HG02763 (cell line): ENCODE measurements at regions not wholly inside any gene's neighbourhood (a gene's known extent, or its start where the extent isn't known, plus 50 kb on each side); places are given as distances from the start of the nearest gene placed in this dataset.

Experiments
- ATAC-seq: cut with Tn5 transposase; IDR thresholded peaks from one replicate; pipeline ENCODE4 v1.9.1; 2021; ENCODE audit warnings: mild to moderate bottlenecking, moderate library complexity; ENCODE audit not compliant: unreplicated experiment

DNA sequence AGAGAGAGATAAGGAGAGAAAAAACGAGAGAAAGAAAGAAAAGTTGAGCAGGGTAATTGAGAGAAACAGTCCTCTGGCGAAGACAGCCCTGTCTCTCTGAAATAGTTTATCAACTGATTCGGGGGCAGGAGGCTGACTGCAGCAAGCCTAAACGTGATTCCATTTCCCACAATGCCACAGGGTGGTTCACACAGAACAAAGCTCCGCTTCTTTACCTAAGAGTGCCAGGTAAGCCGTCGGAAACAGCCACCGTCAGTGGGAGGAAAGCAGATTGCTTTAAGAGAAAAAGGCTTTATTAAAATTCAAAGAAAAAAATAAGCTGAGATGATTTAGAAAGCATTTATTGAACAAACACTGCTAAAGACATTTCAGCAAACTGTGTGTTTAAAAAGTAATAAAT lies 271.4 kb upstream of the POU3F3 start:
- no peak for ATAC-seq

DNA sequence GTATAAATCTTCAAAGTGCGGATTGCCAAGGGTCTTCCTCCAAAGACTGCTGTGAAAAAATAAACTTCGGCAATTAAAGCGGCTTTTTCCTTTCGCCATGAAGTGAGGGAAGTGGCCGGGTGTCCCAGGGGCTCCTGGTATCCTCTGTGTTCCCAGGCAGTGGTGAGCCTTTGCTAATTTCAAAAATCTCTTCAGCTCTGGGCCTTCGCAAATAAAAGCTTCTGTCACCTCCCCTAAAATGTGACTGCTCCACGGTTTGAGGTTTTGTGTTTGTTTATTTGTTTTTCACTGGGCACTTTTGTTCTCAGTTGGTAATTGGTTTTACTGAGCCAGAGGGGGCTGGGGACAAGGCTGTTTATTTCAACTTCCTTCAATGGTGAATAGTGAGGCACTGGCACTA lies 270.1 kb upstream of the POU3F3 start:
- ATAC-seq: no peak

DNA sequence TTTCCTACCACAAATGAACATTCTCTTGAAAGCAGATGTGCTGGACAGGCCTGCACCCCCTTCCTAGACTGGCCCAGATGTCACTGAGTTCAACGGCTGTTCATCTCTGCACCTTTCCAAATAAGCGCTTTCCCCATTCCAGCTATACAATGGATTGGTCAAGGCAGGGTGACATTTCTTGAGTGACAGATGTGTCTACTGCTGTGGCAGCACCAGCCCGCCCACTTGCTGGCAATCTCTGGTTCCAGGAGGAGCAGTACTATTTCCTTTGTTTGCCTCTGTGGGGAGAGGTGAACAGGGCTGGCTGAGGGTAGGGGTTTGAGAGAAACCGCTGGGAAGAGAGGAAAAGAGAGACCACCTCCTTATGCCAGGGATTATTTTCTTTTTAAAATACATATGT lies 269.5 kb upstream of the POU3F3 start:
- no peak for ATAC-seq

DNA sequence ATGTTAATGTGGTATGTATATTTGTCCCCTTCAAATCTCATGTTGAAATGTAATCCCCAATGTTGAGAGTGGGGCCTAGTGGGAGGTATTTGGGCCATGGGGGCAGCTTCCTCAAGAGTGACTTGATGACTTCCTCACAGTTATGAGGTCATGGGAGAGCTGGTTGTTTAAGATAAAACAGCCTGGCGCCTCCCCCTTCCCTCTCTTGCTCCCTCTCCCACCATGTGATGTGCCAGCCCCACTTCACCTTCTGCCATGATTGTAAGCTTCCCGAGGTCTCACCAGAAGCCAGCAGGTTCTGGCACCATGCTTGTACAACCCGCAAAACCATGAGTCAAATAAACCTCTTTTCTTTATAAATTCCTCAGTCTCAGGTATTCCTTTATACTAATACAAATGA lies 258.3 kb upstream of the POU3F3 start:
- ATAC-seq: no peak

DNA sequence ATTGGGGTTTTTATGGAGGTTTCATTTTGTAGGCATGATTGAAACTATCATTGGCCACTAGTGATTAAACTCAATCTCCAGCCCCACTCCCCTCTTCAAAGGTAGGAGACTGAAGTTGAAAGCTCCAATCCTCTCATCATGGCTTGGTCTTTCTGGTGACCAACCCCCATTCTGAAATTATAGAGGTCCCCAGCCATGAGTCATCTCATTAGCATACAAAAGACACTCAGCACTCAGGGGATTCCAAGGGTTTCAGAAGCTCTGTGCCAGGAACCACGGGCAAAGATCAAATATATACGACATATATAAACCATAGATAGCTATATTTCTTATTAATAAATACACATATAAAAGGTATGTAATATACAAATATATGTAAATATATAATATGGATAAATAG lies 256.0 kb upstream of the POU3F3 start:
- no peak for ATAC-seq

DNA sequence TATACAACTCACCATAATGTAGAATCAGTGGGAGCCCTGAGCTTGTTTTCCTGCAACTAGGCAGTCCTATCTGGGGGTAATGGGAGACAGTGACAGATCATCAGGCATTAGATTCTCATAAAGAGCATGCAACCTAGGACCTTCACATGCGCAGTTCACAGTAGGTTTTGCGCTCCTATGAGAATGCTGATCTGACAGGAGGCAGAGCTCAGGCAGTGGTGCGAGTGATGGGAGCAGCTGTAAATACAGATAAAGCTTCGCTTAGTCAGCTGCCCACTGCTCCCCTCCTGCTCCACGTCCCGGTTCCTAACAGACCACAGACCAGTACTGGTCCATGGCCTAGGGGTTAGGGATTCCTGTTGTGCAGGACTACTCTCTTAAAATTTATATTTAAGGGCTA lies 255.3 kb upstream of the POU3F3 start:
- ATAC-seq: no peak

DNA sequence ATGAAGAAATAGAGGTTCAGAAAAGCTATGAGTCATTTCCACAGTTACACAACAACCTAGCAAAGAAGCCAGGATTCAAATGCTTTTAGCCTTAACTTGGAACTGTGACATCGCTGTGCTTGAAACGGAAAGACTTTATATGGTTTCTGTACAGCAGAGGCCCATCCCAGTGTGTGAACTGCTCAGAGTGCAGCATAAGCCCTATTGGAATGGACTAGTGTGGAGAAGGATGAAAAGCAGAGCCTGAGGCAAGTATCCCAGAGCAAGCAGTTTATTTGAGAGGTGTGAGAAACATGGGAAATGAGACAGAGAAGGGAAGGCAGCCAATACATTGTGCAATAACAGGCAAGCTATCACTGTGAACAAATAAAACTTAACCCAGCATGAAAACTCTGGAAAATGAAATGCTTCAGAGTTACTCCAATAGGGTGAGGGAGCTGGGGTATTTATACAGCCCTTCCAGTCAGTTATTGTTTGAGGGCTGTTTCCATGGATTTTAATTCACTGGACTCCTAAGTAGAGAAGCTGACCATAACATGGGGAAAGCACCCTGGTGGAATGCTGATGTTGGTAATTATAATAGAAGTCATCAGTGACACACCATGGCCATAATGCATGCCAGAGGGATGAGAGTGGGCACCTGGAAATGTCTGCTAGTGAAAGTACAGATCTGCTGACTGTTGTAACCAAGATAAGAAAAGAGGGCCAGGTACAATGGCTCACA lies 254.0 kb upstream of the POU3F3 start:
- no peak for ATAC-seq

DNA sequence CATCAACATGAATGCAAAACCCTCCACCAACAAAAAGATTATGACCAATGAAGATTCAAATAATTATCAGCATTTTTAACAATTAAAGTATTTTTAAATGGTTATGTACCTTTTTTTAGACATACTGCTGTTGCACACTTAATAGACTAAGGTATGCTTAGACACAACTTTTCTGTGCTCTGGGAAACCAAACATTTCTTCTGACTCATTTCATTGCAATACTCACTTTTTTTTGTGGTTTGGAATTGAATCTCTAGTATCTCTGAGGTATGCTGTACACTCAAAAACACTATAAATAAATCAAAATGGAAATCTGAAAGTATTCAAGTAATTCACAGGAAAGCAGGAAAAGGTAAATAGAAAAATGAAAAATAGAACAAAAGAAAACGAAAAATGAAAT lies 247.9 kb upstream of the POU3F3 start:
- no peak for ATAC-seq

DNA sequence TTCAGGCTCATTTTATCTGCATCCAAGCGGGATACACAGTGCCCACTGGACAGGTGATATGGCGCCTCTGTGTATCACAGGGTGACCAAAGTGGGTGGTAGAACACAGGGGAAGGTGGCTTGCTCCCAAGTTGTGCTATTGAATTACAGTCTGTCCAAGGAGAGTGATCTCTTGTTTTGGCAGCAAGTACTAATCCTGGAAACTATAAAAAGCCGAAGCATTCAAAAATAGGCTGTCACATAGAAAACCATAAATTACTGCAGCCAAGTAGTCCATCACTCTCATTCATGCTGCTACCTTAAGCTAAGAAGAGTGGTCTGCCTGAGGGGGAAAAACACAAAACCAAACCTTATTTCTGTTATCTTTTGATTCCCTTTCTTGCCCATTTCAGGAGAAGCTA lies 237.1 kb upstream of the POU3F3 start:
- no peak for ATAC-seq

DNA sequence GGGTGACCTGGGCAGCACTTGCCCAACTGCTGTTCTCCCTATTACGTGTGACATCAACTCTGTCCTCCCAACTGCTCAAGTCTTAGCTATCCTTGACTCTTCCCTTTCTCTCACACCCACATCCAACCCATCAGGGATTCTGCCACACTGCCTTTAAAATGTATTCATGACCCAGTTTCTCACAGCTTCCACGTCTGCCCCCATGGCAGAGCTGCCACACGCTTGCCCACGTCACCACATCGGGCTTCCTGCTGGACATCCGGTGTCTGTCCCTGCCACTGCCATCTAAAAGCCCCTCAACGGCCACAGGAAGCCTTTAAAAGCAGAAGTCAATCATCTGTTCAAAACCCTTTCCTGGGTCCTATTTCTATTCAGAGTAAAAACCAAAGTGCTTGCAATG lies 233.1 kb upstream of the POU3F3 start:
- ATAC-seq: no peak

DNA sequence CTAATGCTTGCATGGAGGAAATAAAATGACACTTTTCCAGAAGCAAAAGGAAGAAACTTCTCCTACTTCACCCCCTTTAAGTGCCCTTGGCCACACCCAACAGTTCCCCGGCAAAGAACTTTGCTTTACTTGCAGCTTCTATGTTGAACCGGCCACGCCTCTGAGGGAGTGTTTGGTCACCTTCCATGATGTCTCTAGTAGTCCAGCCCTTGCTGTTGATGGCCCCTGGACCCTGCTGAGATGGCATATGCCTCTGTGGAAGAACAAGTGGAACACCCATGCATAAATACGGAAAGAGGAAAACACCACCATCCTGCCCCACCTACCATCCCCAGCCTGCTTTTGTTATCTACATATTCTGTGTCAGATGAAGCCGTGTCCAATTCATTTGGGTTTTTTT lies 218.3 kb upstream of the POU3F3 start:
- no peak for ATAC-seq

DNA sequence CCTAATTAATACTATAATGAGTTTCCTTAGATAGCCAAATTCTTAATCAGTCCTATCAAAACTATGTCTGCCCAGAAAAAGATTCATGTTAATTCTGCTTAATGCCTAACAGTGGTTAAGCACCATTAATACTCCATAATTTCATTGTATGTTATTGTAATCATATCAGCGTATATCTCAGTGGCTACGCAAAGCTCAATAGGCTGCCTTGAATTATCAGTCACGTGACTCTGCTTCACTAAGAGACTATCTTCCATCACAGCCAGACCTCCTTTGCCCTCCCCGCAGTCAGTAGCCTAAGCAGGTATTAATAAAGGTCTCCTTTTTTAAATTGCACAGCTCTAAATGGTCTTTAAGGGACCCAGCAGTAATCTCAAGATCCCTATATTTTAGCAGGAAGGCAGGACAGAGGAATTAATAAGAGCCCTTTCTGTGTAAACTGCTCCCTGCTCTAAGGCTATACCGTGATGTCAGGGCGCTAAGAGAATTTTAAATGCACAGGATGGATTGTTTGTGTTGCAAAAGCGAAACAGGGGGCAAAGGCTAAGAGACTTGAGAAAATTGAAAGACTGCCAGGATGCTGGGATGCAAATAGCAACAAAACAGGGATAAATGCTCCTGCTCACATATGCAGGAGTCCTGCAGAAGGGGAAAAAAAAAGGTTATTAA lies 215.6 kb upstream of the POU3F3 start:
- ATAC-seq: no peak

DNA sequence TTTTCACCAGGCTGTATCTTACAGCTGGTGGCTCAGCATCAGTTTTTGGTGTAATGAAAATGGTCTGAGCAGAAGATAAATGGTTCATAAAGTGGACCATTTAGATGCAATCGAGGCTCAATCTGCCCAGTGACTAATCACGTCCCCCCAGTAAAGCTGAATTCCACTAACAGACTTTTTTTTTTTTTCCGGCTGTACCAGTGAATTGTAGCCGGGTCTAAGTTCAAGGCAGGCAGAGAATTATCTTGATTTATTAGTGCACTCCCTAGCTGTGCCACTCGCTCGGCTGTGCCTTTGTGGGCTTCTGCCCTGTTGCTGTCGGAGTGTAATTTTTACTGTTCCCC lies 215.1 kb upstream of the POU3F3 start:
- no peak for ATAC-seq

DNA sequence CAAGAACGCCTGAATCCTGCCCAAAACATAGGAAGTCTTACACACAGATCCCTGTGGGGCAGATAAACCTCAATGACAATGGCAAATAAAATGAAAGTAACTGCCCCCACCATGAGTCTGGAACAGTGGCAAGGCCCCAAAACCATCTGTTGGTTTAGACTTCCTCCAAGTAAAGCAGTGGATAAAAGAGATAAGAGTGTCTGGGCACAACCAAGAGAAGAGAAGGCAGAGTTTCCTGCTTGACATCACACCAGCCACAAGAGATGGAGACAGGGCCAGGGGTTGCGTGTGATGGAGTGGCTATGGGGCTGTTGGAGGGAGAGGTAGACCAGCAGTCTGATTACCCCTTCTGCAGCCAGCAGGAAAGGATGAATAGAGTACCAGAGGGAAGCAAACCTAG lies 212.1 kb upstream of the POU3F3 start:
- no peak for ATAC-seq

DNA sequence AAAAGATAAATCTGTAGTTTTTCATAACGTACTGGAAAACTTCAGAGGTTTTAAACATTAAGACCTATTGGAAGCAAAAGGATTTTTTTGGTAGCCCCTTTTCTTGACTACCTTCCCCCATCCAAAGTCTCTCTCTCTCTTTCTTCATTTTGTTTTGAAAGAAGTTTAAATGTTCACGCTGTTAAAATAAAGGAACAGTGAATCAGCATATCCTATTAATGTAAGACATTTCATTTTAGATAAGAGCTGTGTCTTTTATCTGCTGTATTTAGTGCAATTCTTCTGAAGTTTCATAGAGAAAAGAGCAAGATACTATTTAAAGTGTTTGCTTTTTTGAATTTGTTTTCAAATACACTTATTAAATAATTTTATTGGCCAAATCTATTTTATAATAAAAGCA lies 205.5 kb upstream of the POU3F3 start:
- no peak for ATAC-seq

DNA sequence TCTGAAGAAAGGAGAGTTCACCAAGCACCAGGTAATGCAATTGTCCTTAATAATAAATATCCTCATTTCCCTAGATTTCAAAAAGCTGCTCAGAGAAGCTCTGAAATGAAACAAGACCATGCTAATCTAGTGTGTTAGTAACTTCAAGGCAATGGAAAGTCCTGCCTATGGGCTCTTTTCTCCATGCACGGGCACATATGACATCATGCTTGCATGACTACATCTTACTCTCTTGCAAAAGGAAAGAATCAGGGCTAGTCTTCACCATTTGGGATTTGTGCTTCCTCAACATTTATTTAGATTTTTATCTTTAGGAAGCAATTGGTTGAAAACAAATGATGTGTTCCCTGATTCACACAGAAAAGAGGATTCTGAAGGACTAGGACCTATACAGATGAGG lies 204.0 kb upstream of the POU3F3 start:
- no peak for ATAC-seq

DNA sequence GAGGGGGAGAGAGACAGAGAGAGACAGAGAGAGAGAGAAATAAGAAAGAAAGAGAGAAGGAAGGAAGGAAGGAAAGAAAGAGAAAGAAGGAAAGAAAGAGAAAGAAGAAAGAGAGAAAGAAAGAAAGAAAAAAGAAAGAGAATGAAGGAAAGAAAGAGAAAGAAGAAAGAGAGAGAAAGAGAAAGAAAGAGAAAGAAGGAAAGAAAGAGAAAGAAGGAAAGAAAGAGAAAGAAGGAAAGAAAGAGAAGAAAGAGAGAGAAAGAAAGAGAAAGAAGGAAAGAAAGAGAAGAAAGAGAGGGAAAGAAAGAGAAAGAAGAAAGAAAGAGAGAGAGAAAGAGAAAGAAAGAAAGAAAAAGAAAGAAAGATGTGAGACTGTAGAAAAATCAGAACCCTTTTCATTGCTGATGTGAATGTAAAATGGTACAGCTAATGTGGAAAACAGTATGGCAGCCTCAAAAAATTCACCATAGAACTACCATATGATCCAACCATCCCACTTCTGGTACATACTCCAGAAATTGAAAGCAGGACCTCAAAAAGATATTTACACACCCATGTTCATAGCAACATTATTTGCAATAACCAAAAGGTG lies 203.4 kb upstream of the POU3F3 start:
- ATAC-seq: no peak

DNA sequence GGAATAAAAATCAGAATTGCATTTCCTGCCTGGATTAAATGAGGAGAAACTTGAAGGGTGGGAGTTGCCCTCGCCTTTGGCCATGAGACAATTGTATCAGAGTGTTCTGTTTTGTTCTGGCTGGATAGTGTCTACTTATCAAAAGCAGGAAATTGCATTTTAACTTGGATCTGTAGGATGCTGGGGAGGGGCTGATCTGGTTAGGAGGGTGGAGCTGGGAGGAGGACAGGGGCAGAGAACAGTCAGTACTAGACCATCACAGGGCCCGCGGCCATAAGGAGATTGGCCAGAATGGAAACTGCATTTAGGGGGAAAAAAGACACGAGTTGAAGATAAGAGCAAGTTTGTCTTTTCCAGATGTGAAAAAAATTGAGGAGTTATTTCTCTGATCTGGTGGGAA lies 199.1 kb upstream of the POU3F3 start:
- no peak for ATAC-seq

DNA sequence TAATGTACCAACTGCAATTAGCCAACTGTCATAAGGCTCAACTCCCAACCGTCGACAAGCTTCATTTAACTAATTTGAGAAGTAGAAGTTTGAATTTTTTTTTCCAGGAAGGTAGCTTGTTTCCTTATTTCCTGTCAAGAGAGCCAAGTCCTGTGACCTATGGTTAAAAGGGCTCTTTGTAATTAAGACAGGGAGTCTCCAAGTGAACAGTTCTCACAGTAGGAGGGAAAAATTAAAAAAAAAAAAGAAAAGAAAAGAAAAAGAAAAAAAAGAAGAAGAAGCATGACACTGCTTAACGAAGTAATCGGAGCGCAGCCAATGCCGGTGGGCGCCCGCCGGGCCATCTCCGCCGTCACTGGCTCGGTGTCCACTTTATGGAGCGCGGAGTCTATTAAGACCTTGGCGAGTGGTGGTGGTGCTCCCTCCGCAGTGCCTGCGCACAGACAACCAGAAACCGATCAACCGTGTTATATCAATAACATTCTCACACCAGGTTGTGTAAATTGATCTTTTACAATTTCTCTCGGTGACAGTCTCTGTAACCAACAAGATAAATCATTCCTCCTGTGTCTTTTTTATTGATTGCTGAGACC lies 197.2 kb upstream of the POU3F3 start:
- no peak for ATAC-seq

DNA sequence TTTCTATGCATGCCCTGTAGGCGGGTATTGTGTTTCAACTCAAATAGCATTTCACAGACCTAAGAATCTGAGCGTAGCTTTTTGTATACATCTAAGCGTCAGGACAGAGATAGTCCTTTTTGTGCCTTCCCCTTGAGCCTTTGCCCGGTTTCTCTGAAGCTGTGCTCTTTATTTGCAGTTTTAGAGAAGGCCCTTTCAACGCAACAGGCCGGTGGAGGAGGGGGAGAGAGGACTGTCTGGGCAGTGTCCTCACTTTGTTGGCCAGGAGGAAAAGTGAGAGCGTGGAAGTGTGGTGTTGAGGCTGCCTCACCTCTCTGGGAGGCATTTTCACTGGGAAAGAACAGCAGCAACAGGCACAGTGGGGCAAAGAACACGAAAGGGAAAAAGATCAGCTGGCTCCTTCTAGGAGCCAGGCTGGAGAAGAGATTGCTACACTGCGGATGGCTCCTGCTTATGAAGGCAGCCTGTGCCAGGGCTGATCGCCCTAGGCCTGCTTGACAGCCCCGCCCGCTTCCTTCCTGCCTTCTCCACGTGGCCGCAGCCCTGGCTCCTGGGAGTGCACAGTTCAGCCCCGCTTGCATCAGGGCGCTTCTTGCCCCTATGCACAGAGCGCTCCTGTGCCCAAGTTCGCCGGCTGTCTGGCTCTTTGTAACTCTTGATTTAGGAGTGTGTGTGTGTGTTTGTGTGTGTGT lies 195.6 kb upstream of the POU3F3 start:
- no peak for ATAC-seq

DNA sequence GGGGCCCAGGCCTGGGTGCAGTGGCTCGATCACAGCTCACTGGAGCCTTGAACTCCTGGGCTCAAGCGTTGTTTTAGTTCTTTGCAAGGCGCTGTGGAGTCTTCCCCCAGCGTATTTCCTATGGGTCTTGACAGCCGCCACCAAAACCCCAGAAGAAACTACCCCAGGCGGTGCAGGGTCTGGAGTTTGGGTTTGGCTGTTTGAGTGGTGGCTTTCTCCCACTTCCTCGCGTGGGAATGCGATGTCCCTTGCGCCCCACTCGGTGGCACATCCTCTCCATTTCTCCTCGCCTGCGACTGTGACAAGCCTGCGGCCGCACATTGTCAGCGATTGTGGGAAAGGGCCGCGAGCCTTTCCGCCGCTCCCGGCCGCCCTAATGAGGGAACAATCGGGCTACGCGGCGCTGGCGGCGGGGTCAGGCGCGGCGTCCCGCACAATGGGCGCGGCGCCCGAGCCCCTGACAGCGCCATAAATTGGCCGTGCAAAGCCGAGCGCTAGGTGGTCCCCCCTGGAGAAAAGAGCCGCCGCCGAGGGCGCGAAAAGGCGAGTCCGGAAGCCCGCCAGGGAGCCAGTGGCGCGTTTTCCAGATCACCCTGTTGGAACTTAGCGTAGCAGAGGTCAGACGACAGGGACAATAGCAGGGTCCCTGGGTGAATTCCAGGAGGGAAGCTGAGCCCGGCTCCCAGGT lies 194.9 kb upstream of the POU3F3 start:
- ATAC-seq: no peak
